Urinary bladder (tissue), 3 donors: ENCODE measurements at regions not wholly inside any gene's neighbourhood (a gene's known extent, or its start where the extent isn't known, plus 50 kb on each side); places are given as distances from the start of the nearest gene placed in this dataset.

ENCODE experiments used
- DNase-seq: peaks from one replicate; pipeline ENCODE4 v3.0.0-alpha.2; 2015; ENCODE audit errors: extremely low spot score
- H3K27ac ChIP-seq: one replicate; pipeline ENCODE4 v1.5.1; 2013; ENCODE audit warnings: low read depth, mild to moderate bottlenecking, moderate library complexity
- H3K36me3 ChIP-seq: one replicate; pipeline ENCODE4 v1.6.1; 2013; ENCODE audit warnings: mild to moderate bottlenecking, moderate library complexity; ENCODE audit not compliant: insufficient read depth
- H3K4me1 ChIP-seq: one replicate; pipeline ENCODE4 v1.6.1; 2013; ENCODE audit warnings: mild to moderate bottlenecking, moderate library complexity; ENCODE audit not compliant: insufficient read depth
- H3K4me3 ChIP-seq: one replicate; pipeline ENCODE4 v1.5.1; 2013; ENCODE audit warnings: low read depth, low read length
- WGBS: extraction: QIAGEN DNeasy Blood & Tissue Kit; methylation state at CpG from one replicate; pipeline ENCODE4 v1.1.7; 2013; 5-methylcytosine and 5-hydroxymethylcytosine counted together
- donor health status: healthy with polysubstance abuse.
- donor health status: healthy.

GRCh38 chr10:2478656-2479055 is 588.7 kb upstream of the PFKP start:
- no peak overlapping the region for H3K27ac ChIP-seq
- 51% methylated on average over 2 of the region's 2 CpGs for WGBS
- H3K36me3 ChIP-seq = no peaks in the 10 kb centered on the region
- no peak for DNase-seq
- H3K4me3 ChIP-seq = no peak overlapping the region
- H3K4me1 ChIP-seq = no peaks in the 10 kb centered on the region

DNA sequence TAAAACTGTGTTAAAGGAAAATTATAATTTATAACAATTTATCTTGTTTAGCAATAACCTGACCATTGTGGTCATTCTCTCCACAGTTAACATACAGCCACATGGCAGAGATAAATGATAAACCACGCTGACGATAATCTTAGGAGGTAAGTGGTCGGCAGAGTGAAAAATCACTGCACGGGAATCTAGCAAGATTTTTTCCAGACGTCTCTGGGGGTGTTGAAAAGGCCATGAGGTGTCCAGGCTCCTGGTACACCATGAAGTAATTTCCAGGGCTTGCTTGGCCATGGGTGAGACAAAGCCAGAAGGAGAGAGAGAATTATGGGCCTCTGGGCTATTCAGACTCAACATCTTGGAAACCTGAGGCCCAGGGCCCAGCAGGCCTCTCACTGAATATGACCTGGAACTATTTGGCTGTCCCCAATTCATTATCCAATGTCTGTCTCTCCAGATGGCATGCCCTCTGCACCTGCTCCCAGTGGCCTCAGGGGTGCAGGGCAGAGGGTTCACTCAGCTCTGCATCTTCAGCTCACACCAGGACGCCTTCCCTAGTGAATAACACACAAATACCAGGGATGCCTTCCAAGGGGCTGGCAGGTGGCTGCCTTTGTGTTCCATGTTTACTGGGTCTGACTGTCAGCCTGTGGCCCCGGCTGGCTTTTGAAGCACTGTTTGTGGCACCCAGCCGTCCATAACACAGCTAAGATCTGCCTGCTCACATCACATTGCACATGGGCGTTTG is 590.4 kb upstream of the PFKP start:
- DNase-seq = no peak
- 76% methylated on average over 9 of the region's 9 CpGs for WGBS
- Histone ChIP-seq H3K4me3 (no peak overlapping the region), H3K27ac (no peak overlapping the region), H3K36me3 (no peaks in the 10 kb centered on the region), H3K4me1 (no peaks in the 10 kb centered on the region)

- 50% methylated on average over 15 of the region's 15 CpGs for WGBS
- H3K4me3 ChIP-seq = no peak overlapping the region
- DNase-seq = no peak
- H3K4me1 ChIP-seq = no peaks in the 10 kb centered on the region
- H3K27ac ChIP-seq = no peak overlapping the region
- no peaks in the 10 kb centered on the region for H3K36me3 ChIP-seq
These were observed 591.0 kb upstream of the PFKP start for GRCh38 chr10:2476218-2476811.

DNA sequence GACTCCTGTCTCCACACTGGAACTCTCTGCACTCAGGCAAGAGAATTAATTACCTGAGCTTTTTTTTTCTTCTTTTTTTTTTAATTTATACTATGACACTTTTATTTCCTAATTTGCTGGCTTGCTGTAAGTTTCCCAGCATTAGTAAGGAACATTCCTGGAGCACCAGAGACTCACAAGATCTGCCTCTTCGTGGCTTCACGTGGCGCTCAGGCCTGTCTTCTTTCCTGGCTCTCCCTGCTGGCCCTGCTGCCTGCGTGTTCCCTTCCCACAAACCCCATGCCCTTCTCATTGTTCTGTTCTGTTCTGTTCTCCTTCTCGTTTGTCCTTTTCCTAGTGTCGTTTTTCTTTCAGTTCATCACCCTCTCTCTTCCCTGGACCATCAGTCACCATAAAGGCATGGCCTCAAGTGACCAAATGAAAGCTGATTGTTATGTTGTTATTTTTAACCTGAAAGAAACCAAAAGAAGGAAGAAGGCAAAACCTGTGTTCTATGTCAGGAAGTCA is 591.6 kb upstream of the PFKP start:
- no peaks in the 10 kb centered on the region for H3K4me1 ChIP-seq
- WGBS = 60% methylated on average over 6 of the region's 6 CpGs
- H3K36me3 ChIP-seq = no peaks in the 10 kb centered on the region
- no peak overlapping the region for H3K4me3 ChIP-seq
- H3K27ac ChIP-seq = no peak overlapping the region
- DNase-seq = no peak

DNA sequence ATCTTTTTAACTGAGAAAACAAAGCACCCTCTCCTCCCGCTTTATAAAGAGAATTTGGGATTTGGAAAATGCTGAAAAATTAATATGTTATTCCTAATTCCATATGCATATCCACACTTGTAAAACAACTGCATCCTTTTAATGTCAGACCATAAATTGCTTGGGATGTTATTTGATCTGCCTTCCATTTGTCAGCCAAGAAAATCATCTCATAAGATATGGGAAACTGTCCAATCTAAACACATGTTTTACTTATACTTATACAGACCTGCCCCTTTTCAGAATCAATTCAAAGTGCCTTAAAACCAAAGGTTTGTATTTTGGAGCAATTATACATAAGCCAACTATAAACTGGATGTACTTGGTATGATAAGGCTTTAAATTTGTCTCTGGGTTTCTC is 595.5 kb upstream of the PFKP start:
- DNase-seq = no peak
- WGBS = 45% methylated on average over 1 of the region's 1 CpG
- no peak overlapping the region for H3K4me3 ChIP-seq
- no peak overlapping the region for H3K27ac ChIP-seq
- no peaks in the 10 kb centered on the region for H3K4me1 ChIP-seq
- H3K36me3 ChIP-seq = no peaks in the 10 kb centered on the region

DNA sequence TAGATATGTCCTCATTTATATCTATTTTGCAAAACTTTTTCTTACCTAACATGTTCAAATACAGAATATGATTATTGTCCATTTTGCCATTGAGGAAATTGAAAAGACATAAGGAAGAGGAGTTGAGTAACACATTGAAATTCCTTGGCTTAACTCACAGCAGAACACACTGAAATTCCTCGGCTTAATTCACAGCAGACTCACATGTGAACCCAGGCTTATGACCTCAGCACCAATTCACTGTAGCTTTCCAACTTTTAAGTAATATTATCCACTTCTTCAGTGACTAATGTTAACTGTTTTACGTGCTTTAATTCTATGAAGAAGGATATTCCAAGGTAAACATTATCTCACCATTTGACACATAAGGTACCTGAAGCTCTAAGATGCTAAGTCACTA is 597.5 kb upstream of the PFKP start:
- no peak for DNase-seq
- no peak overlapping the region for H3K27ac ChIP-seq
- no peaks in the 10 kb centered on the region for H3K36me3 ChIP-seq
- no peak overlapping the region for H3K4me3 ChIP-seq
- H3K4me1 ChIP-seq = no peaks in the 10 kb centered on the region
- 44% methylated on average over 2 of the region's 2 CpGs for WGBS

- no peak for DNase-seq
- Histone ChIP-seq H3K4me3 (no peak overlapping the region), H3K4me1 (no peaks in the 10 kb centered on the region), H3K36me3 (no peaks in the 10 kb centered on the region), H3K27ac (no peak overlapping the region)
These were observed 602.9 kb upstream of the PFKP start for GRCh38 chr10:2464483-2464882.

GRCh38 chr10:2463316-2463715 is 604.0 kb upstream of the PFKP start:
- no peaks in the 10 kb centered on the region for H3K4me1 ChIP-seq
- no peak overlapping the region for H3K4me3 ChIP-seq
- WGBS = 61% methylated on average over 1 of the region's 1 CpG
- no peak overlapping the region for H3K27ac ChIP-seq
- DNase-seq = no peak
- no peaks in the 10 kb centered on the region for H3K36me3 ChIP-seq

- Histone ChIP-seq H3K4me3 (no peak overlapping the region), H3K27ac (no peak overlapping the region), H3K36me3 (no peaks in the 10 kb centered on the region), H3K4me1 (no peaks in the 10 kb centered on the region)
- DNase-seq = no peak
- WGBS = 38% methylated on average over 1 of the region's 1 CpG
These were observed 604.8 kb upstream of the PFKP start for GRCh38 chr10:2462581-2462980.

DNA sequence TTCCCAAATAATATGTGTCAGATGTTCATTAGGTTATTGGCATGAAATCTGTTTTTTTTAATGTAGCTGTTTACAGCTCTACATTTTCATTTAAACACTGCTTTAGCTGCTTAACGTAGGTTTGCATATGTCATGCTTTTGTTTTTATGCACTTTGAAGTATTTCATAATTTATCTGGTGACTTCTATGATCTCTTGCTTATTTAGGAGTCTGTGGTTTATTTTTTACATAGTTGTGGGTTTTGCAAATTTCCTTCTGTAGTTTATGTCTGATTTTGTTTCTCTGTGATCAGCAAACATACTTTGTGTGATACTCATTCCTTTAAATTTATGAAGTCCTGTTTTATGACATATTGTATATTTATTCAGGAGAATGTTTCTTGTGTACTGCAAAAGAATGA is 606.5 kb upstream of the PFKP start:
- WGBS = 64% methylated on average over 1 of the region's 1 CpG
- H3K36me3 ChIP-seq = no peaks in the 10 kb centered on the region

GRCh38 chr10:2459713-2460112 is 607.6 kb upstream of the PFKP start:
- H3K4me3 ChIP-seq = no peak overlapping the region
- 85% methylated on average over 2 of the region's 2 CpGs for WGBS
- no peaks in the 10 kb centered on the region for H3K36me3 ChIP-seq
- H3K4me1 ChIP-seq = no peaks in the 10 kb centered on the region
- DNase-seq = no peak
- no peak overlapping the region for H3K27ac ChIP-seq

More for the DNA sequence above, 606.5 kb upstream of the PFKP start:
- H3K4me1 ChIP-seq = no peaks in the 10 kb centered on the region
- no peak overlapping the region for H3K27ac ChIP-seq
- H3K4me3 ChIP-seq = no peak overlapping the region
- DNase-seq = no peak

DNA sequence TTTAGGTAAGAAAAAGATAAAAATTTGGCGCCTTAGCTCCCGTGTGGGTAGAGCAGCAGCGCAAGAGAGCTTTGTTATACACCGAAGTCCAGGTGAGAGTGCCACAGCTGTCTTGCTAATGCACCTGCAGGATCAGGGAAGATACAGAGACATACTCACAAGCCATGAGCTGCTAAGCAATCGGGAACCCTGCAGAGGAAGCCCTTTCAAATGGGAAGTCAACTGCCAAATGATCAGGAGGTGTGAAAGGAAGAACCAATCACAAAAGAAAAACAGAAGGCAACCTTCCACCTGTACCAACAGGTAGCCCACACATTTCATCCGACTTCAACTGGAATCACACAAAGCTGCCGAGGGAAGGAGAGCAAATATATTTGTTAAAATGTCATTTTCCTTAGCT is 610.5 kb upstream of the PFKP start:
- no peaks in the 10 kb centered on the region for H3K4me1 ChIP-seq
- WGBS = 72% methylated on average over 7 of the region's 7 CpGs
- H3K36me3 ChIP-seq = no peaks in the 10 kb centered on the region
- DNase-seq = no peak
- H3K27ac ChIP-seq = no peak overlapping the region
- no peak overlapping the region for H3K4me3 ChIP-seq

DNA sequence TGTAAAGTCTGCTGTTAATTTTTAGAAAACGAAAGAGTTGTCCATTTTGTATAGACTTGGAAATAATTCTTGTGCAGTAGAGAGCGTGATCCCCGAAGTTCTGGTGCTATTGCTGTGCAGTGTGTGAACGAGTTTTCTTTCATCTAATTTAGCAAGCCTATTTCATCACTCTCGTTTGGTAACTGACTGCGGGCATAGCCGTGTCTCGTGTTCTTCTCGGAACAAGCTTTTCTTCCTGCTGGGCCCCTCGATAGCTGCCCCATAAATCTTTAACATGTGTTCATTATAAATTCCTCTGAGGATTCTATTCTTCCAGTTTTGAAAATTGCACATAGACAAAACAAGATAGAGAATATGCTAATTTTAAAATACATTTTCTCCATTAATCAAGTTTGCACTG is 622.0 kb upstream of the PFKP start:
- no peaks in the 10 kb centered on the region for H3K4me1 ChIP-seq
- WGBS = 77% methylated on average over 10 of the region's 10 CpGs
- no peak overlapping the region for H3K27ac ChIP-seq
- H3K4me3 ChIP-seq = no peak overlapping the region
- no peaks in the 10 kb centered on the region for H3K36me3 ChIP-seq
- no peak for DNase-seq

- no peak overlapping the region for H3K27ac ChIP-seq
- H3K4me1 ChIP-seq = no peaks in the 10 kb centered on the region
- WGBS = 81% methylated on average over 4 of the region's 4 CpGs
- H3K36me3 ChIP-seq = no peaks in the 10 kb centered on the region
- H3K4me3 ChIP-seq = no peak overlapping the region
- no peak for DNase-seq
These were observed 627.4 kb upstream of the PFKP start for GRCh38 chr10:2439983-2440382.
